ENCODE measurements at regions not wholly inside any gene's neighbourhood (a gene's known extent, or its start where the extent isn't known, plus 50 kb on each side); places are given as distances from the start of the nearest gene placed in this dataset.

GRCh38 chr7:85381212-85381611 is 194.4 kb upstream of the SEMA3D start:
- TF ChIP-seq RAD21 (IDR thresholded peaks at IDR 0.05; ENCODE audit: low read depth), result no peak
- TF ChIP-seq TAF1 (IDR thresholded peaks at IDR 0.05; ENCODE audit: low read depth), result no peak
- no peak for TF ChIP-seq YY1 (IDR thresholded peaks at IDR 0.05; ENCODE audit: low read depth)
- TF ChIP-seq FOXM1 (IDR thresholded peaks at IDR 0.05; ENCODE audit: borderline replicate concordance, low read depth), result no peak

All from Ishikawa (cell line).